ENCODE measurements at regions not wholly inside any gene's neighbourhood (a gene's known extent, or its start where the extent isn't known, plus 50 kb on each side); places are given as distances from the start of the nearest gene placed in this dataset.

- no peaks in the 10 kb centered on the region for H3K27me3 ChIP-seq (ENCODE audit: control insufficient read depth, insufficient read depth, low read length)
- in situ Hi-C loops (cut with HindIII; ENCODE audit: low pct_unique_long_range_greater_than_20kb, low sequenced_read_pairs), result no loop called here
- intact Hi-C loops (cut with micrococcal nuclease; ENCODE audit: unreplicated experiment), result no loop called here
- ATAC-seq (no peak), DNase-seq (ENCODE audit: low read depth, low spot score) (no peak)
- no peak for TF ChIP-seq REST (IDR thresholded peaks at IDR 0.05; ENCODE audit: insufficient read depth in 1 of 2, low read depth in 2 of 2, low read length in 1 of 2)
- no peak for TF ChIP-seq SIN3A (IDR thresholded peaks at IDR 0.05; ENCODE audit: borderline replicate concordance, insufficient read depth, low read depth, low read length)
- TF ChIP-seq TCF7L2 (IDR thresholded peaks at IDR 0.05; ENCODE audit: low read depth, low read length), result no peak
- H3K9me3 ChIP-seq (ENCODE audit: control insufficient read depth, insufficient read depth, low read depth, low read length), result no peaks in the 10 kb centered on the region
- no TSS peak for BruUV-seq (replicated peaks)
- POLR2A ChIA-PET, result no interaction called here
- CTCF ChIA-PET, result no interaction called here
- H3K27ac ChIP-seq (ENCODE audit: low read length), result no peak overlapping the region
- H3K4me3 ChIP-seq (ENCODE audit: low read depth in 2 of 2, low read length in 2 of 2), result no peak overlapping the region
- no peaks in the 10 kb centered on the region; the same call in 1 of the 2 replicates for H3K4me1 ChIP-seq (ENCODE audit: control insufficient read depth, insufficient read depth, low read length)
- H3K36me3 ChIP-seq (ENCODE audit: control insufficient read depth, insufficient read depth, low read length), result no peaks in the 10 kb centered on the region
These were observed 455.6 kb downstream of the BRD1 start for GRCh38 chr22:49372111-49372529.

- no peaks in the 10 kb centered on the region for H3K27me3 ChIP-seq (ENCODE audit: control insufficient read depth, insufficient read depth, low read length)
- ChIA-PET POLR2A (no interaction called here), CTCF (no interaction called here)
- DNase-seq (ENCODE audit: low read depth, low spot score), result no peak
- H3K4me3 ChIP-seq (ENCODE audit: low read depth in 2 of 2, low read length in 2 of 2), result no peak overlapping the region
- no peaks in the 10 kb centered on the region; the same call in 1 of the 2 replicates for H3K4me1 ChIP-seq (ENCODE audit: control insufficient read depth, insufficient read depth, low read length)
- intact Hi-C loops (cut with micrococcal nuclease; ENCODE audit: unreplicated experiment), result no loop called here
- no peaks in the 10 kb centered on the region for H3K9me3 ChIP-seq (ENCODE audit: control insufficient read depth, insufficient read depth, low read depth, low read length)
- no peak for ATAC-seq
- no peak for TF ChIP-seq POLR2AphosphoS5 (IDR thresholded peaks at IDR 0.05; ENCODE audit: low read depth, low read length)
- TF ChIP-seq TCF7L2 (IDR thresholded peaks at IDR 0.05; ENCODE audit: low read depth, low read length), result no peak
- TF ChIP-seq SIN3A (IDR thresholded peaks at IDR 0.05; ENCODE audit: borderline replicate concordance, insufficient read depth, low read depth, low read length), result no peak
- no peak for TF ChIP-seq REST (IDR thresholded peaks at IDR 0.05; ENCODE audit: insufficient read depth in 1 of 2, low read depth in 2 of 2, low read length in 1 of 2)
- no peak for TF ChIP-seq CTCF (IDR thresholded peaks at IDR 0.05)
- in situ Hi-C loops (cut with HindIII; ENCODE audit: low pct_unique_long_range_greater_than_20kb, low sequenced_read_pairs), result no loop called here
- no peak overlapping the region for H3K27ac ChIP-seq (ENCODE audit: low read length)
- no TSS peak for BruUV-seq (replicated peaks)
- H3K36me3 ChIP-seq (ENCODE audit: control insufficient read depth, insufficient read depth, low read length), result no peaks in the 10 kb centered on the region
These were observed 456.2 kb downstream of the BRD1 start for GRCh38 chr22:49371325-49372110.

Data from Panc1 (cell line).